NCI-H1092 (cell line): ENCODE measurements at regions not wholly inside any gene's neighbourhood (a gene's known extent, or its start where the extent isn't known, plus 50 kb on each side); places are given as distances from the start of the nearest gene placed in this dataset.

Source experiments
- DNase-seq: peaks from one replicate; lab custom pipeline; 2025; lab: John Stamatoyannopoulos, UW

DNA sequence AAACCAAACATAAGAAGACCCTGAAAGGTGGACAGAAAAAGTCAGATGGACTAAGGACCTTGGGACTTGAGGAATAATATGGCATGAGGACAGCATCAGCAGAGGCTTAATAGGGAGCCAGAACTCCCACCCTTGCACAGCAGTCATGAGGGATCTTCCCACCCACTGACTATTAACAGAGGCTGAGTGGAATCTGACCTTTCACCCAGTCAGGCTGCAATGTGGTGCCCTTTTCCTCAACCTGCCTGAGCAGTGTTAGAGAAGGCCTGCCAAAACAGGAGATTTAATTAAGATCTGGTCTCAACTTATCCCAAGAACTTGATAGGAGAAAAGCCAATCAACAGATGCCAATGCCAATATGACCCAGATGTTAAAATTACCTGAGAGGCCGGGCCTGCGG lies 481.9 kb downstream of the KDM4C start:
- DNase-seq = no peak

DNA sequence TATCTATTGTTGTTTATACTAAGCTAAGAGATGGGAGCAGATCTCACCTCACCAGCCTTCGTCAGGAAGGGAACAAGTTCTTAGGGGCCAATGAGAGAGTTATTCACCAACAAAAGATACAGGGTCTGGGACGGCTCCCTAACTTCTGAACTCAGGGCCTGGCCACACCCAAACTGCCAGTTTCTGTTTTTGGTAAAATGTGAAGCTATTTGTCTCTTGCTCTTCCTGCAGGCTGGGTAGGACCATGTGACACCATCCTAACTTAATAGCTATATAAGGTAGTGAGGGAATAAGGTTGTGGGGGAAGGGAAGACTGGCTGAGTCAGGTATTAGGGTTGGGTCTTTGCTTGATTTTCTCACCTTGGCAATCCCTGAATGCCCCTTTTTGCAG lies 480.5 kb downstream of the KDM4C start:
- no peak for DNase-seq

DNA sequence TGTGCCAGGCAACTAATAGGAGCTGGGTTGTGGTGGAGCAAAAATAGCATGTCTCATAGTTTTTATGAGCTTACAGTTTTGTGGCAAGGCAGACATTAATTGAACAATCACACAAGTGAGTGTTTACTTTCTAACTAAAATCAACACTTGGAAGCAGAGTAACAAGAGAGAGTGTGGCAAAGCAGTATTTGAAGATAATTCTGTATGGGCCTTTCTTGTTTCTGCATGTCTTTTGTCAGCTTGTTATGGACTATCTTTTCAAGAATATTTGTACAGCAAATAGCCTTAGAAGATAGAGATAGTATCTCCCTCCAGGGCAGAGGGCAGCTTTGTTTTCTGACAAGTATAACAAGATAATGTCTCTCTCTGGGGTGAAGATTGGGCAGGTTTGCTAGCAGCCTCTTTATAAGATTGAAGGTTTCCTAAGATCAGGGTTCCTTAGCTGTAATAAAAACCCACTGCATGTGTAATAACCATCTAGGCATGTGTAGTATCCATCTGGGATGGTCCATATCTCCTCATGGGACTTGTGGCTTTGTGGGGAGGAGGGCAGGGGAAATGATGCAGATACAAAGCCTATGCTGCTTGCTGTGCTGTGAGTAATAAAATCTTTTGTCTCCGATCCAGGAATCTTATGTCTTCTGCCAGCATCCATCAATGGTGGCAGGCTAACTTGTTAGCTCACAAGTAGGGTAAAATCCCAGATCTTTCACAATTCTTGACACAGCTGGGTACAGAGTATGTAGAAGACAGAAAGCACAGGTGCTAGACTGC lies 479.9 kb downstream of the KDM4C start:
- no peak for DNase-seq

DNA sequence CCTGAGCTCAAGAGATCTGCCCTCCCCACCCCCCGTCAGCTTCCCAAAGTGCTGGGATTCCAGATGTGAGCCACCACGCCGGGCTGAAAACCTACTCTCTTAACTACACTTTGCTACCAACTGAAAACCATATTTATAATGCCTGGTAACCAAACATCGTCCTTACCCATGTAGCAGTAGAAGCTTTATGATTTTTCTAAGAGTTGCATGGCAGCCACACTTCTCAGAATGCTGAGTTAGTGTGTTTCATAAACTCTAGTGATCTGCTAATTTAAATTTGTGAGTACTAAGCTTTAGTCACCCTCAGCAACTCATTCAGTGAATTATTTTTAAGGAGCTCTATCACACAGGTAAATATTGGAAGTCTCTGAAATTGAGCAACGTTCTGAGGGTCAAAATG lies 478.4 kb downstream of the KDM4C start:
- no peak for DNase-seq

DNA sequence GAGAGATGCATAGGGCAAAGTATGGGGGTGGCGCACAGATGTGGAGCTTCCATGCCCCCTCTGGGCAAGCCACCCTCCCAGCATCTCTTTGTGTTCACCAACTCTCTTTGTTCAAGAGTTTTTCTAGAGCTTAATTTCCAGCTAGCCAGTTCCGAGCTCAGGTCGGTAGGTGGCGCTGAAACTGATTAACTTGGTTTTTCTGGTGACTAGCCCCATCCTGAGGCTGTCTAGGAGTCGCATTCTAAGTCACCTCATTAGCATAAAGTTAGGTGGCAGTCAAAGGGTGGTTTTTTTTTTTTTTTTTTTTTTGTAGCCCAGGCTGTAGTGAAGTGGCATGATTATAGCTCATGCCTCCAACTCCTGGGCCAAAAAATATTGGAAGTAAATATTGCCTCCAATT lies 476.4 kb downstream of the KDM4C start:
- no peak for DNase-seq

DNA sequence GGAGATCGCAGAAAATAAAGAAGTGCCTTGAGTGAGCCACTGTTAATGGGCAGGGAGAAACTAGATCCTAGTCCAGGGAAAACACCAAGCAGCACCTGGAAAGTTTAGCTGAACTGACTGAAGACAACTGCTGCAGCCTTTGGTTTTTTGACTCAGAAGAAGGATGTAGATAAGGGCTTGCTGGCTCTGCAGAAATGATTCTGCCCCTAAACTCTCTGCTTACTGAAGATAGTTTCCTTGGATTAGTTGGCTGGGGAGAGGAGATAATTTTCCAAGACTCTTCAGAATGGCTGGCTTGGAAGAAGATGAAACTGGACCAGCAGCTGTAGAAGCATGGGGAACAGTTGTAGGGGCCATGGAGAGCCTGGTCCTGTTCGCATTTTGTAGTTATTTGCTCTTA lies 471.8 kb downstream of the KDM4C start:
- DNase-seq = no peak

DNA sequence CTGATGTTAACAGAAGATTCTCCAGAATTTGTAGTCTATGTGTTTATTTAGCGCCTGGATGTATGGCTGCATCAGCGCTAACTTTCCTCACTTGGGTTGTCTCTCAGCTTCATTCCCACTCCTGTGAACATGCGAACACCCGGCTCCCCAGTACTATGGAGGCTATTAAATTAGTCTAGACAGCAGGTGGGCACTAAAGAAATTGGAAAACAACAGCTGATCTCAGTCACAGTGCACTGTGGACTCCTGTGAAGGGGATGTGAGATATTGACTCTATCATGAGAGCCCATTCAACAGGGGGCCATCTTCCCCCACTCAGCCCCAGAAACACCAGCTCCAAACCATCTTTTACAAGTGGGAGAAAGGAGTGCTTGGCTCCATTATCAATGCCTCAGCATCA lies 471.0 kb downstream of the KDM4C start:
- DNase-seq = no peak

DNA sequence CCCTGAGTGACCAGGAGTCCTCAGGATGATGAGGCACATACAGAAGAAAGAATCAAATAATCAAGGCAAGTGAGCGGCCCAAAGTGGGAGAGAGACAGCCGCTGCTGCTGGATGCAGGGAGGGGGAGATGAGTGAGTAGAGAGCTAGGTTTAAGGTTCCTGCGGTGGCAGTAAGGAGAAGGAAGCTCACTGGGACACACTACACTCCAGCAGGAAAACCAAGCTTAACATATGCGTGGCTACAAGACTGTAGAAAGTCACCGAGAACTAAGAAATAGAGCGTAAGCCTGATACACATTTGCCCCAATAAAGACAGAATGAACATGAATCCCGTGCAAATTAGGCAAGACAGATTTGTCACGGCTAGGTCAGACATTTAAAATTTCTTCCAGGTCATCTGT lies 470.2 kb downstream of the KDM4C start:
- DNase-seq = no peak

DNA sequence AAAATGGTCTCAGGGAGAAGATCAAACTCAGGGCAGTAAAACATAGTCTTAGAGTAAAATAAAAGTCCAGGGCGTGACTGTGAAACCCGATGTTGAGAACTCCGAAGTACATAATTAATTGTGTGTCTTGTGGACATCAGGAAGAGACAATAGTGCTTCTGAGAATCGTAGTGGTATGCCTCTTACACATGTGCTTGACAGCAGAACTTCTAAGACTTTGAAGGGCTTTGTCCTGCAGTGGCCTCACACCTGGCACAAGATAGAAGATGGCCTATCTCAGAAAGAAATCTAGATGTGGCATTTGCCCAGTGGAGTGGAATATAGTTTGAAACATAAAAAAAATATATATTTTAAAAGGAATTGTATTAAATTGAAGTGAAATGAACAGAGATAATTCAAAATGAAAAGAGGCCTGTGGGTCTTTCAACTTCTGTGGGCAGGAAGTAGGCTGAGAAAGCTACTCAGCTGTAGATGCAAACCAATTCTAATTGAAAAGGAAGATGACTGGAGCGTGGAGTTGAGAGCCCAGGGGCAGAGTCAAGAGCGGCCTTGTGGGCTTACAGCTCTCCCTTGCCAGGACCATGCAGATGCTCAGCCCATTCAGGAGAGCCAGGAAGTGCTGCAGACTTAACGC lies 468.4 kb downstream of the KDM4C start:
- no peak for DNase-seq
